ENCODE measurements at regions not wholly inside any gene's neighbourhood (a gene's known extent, or its start where the extent isn't known, plus 50 kb on each side); places are given as distances from the start of the nearest gene placed in this dataset.

DNA sequence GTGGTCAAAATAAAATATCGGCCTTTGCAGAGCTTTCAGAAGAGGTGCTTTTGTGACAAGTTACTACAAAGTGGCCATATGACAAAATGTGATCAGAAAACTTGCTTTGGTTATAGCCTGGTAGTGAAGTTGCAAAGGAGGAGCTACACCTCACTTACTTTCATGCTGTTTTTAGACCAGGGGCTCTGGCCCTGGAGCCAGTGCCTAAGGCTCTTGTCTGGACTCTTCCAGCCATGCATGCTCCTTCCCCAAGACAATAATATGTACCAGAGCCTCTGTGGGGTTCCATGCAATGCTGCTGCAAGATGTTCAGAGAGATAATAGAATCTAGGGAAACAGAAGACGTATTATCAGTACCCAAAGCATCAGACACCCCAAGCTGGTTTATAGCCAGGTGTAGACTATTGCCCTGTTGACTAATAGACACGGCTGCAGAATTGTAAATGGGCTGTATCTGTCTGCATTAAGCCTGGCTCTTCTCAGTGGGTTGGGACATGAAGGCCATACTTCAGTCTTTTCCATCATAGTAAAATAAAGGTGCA lies 88.5 kb downstream of the EGLN3 start:
- DNase-seq (ENCODE audit: low read depth in 1 of 2, low spot score in 1 of 2) (no peak), FAIRE-seq (no peak), ATAC-seq (no peak)
- H3K4me3 ChIP-seq: no peak overlapping the region
- TF ChIP-seq NR3C1 (IDR thresholded peaks at IDR 0.05) (no peak), MAX (IDR thresholded peaks at IDR 0.05) (no peak), EHMT2 (IDR thresholded peaks at IDR 0.05; ENCODE audit: low read depth) (no peak), RAD21 (conservative IDR thresholded peaks at IDR 0.05 in 1 of 2, IDR thresholded peaks at IDR 0.05 in 1 of 2) (no peak), JUN (IDR thresholded peaks at IDR 0.05) (no peak), E2F6 (IDR thresholded peaks at IDR 0.05; ENCODE audit: borderline replicate concordance, low read depth) (no peak), PBX3 (IDR thresholded peaks at IDR 0.05) (no peak), ZFP36 (IDR thresholded peaks at IDR 0.05; ENCODE audit: borderline replicate concordance, partially characterized antibody) (no peak), HDAC2 (IDR thresholded peaks at IDR 0.05) (no peak), HOXB13 (CRISPR knock-in tag; IDR thresholded peaks at IDR 0.05; ENCODE audit: low read depth) (no peak), EP300 (IDR thresholded peaks at IDR 0.05) (no peak), HOXA7 (CRISPR knock-in tag; IDR thresholded peaks at IDR 0.05) (no peak), ZNF302 (CRISPR knock-in tag; IDR thresholded peaks at IDR 0.05) (no peak), HMGXB4 (CRISPR knock-in tag; IDR thresholded peaks at IDR 0.05; ENCODE audit: borderline replicate concordance) (no peak), FOSB (CRISPR knock-in tag; IDR thresholded peaks at IDR 0.05) (no peak), HOXB5 (CRISPR knock-in tag; IDR thresholded peaks at IDR 0.05) (no peak), CTCF (IDR thresholded peaks at IDR 0.05) (no peak), TP53 (CRISPR knock-in tag; IDR thresholded peaks at IDR 0.05) (no peak)
- TF ChIP-seq, protein P1, sequence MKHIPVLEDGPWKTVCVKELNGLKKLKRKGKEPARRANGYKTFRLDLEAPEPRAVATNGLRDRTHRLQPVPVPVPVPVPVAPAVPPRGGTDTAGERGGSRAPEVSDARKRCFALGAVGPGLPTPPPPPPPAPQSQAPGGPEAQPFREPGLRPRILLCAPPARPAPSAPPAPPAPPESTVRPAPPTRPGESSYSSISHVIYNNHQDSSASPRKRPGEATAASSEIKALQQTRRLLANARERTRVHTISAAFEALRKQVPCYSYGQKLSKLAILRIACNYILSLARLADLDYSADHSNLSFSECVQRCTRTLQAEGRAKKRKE (CRISPR knock-in tag; IDR thresholded peaks at IDR 0.05; ENCODE audit: low read depth): no peak
- TF ChIP-seq, protein P2, sequence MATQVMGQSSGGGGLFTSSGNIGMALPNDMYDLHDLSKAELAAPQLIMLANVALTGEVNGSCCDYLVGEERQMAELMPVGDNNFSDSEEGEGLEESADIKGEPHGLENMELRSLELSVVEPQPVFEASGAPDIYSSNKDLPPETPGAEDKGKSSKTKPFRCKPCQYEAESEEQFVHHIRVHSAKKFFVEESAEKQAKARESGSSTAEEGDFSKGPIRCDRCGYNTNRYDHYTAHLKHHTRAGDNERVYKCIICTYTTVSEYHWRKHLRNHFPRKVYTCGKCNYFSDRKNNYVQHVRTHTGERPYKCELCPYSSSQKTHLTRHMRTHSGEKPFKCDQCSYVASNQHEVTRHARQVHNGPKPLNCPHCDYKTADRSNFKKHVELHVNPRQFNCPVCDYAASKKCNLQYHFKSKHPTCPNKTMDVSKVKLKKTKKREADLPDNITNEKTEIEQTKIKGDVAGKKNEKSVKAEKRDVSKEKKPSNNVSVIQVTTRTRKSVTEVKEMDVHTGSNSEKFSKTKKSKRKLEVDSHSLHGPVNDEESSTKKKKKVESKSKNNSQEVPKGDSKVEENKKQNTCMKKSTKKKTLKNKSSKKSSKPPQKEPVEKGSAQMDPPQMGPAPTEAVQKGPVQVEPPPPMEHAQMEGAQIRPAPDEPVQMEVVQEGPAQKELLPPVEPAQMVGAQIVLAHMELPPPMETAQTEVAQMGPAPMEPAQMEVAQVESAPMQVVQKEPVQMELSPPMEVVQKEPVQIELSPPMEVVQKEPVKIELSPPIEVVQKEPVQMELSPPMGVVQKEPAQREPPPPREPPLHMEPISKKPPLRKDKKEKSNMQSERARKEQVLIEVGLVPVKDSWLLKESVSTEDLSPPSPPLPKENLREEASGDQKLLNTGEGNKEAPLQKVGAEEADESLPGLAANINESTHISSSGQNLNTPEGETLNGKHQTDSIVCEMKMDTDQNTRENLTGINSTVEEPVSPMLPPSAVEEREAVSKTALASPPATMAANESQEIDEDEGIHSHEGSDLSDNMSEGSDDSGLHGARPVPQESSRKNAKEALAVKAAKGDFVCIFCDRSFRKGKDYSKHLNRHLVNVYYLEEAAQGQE (IDR thresholded peaks at IDR 0.05): no peak
- no peaks in the 10 kb centered on the region for H3K9me3 ChIP-seq
- CTCF ChIA-PET: interaction anchor here (1.2 kb wide), 1 partner anchor 13 kb away, joined by 4 read pairs; no protein-coding TSS in a partner anchor
- no peak overlapping the region for H3K27ac ChIP-seq
- WGBS (ENCODE audit: missing lambda C conversion rate): 58% methylated on average over 3 of the region's 3 CpGs
- no peak overlapping the region for H3K4me2 ChIP-seq
- POLR2A ChIA-PET: no interaction called here
- H3K4me1 ChIP-seq: no peaks in the 10 kb centered on the region

Measured in A549 (cell line).